ENCODE measurements at regions not wholly inside any gene's neighbourhood (a gene's known extent, or its start where the extent isn't known, plus 50 kb on each side); places are given as distances from the start of the nearest gene placed in this dataset.
A peak's percentile ranks its signal among the peaks of the same experiment; 100 is the strongest.

- no peak for DNase-seq
Measured at GRCh38 chr6:148118244-148118643, 224.4 kb upstream of the SASH1 start.

GRCh38 chr6:148128014-148128730, 214.5 kb upstream of the SASH1 start:
- no peak for DNase-seq

GRCh38 chr6:148134592-148134991, 208.0 kb upstream of the SASH1 start:
- no peak for DNase-seq

GRCh38 chr6:148136586-148136985, 206.1 kb upstream of the SASH1 start:
- no peak for DNase-seq

GRCh38 chr6:148137652-148138051, 205.0 kb upstream of the SASH1 start:
- no peak for DNase-seq

- DNase-seq, result no peak
Measured at GRCh38 chr6:148138573-148138972, 204.1 kb upstream of the SASH1 start.

- DNase-seq, result no peak
Measured at GRCh38 chr6:148140772-148141557, 201.7 kb upstream of the SASH1 start.

- DNase-seq, result no peak
Measured at GRCh38 chr6:148142821-148143220, 199.8 kb upstream of the SASH1 start.

- no peak for DNase-seq
Measured at GRCh38 chr6:148143771-148144170, 198.9 kb upstream of the SASH1 start.

GRCh38 chr6:148144917-148145521, 197.6 kb upstream of the SASH1 start:
- peak; percentile 48 for DNase-seq

- peak; percentile 28 for DNase-seq
Measured at GRCh38 chr6:148146717-148147462, 195.7 kb upstream of the SASH1 start.

GRCh38 chr6:148147463-148147830, 195.2 kb upstream of the SASH1 start:
- no peak for DNase-seq

- no peak for DNase-seq
Measured at GRCh38 chr6:148151896-148152643, 190.6 kb upstream of the SASH1 start.

- DNase-seq, result no peak
Measured at GRCh38 chr6:148154668-148155067, 188.0 kb upstream of the SASH1 start.

- no peak for DNase-seq
Measured at GRCh38 chr6:148155293-148155692, 187.3 kb upstream of the SASH1 start.

GRCh38 chr6:148157841-148158240, 184.8 kb upstream of the SASH1 start:
- no peak for DNase-seq

GRCh38 chr6:148164645-148165044, 178.0 kb upstream of the SASH1 start:
- no peak for DNase-seq

- no peak for DNase-seq
Measured at GRCh38 chr6:148166339-148166968, 176.2 kb upstream of the SASH1 start.

- no peak for DNase-seq
Measured at GRCh38 chr6:148169706-148170105, 172.9 kb upstream of the SASH1 start.

- DNase-seq, result no peak
Measured at GRCh38 chr6:148170286-148170685, 172.4 kb upstream of the SASH1 start.

GRCh38 chr6:148173548-148173947, 169.1 kb upstream of the SASH1 start:
- no peak for DNase-seq

- DNase-seq, result no peak
Measured at GRCh38 chr6:148175550-148176188, 167.0 kb upstream of the SASH1 start.

Data from activated T-cell treated with anti-CD3 and anti-CD28 coated beads for 4 hours (primary cell).